Fibroblast of skin of left biceps (primary cell): ENCODE measurements at regions not wholly inside any gene's neighbourhood (a gene's known extent, or its start where the extent isn't known, plus 50 kb on each side); places are given as distances from the start of the nearest gene placed in this dataset.
"Not testable (repeated sequence)": the region's sequence is repeated elsewhere in the genome, so short reads cannot be mapped to it uniquely, and the experiment has no call there.

Source experiments
- DNase-seq, 2 experiments: peaks; one replicate each; pipeline ENCODE4 v3.0.0-alpha.2; 2013; ENCODE audit warnings: low read depth in 2 of 2

DNA sequence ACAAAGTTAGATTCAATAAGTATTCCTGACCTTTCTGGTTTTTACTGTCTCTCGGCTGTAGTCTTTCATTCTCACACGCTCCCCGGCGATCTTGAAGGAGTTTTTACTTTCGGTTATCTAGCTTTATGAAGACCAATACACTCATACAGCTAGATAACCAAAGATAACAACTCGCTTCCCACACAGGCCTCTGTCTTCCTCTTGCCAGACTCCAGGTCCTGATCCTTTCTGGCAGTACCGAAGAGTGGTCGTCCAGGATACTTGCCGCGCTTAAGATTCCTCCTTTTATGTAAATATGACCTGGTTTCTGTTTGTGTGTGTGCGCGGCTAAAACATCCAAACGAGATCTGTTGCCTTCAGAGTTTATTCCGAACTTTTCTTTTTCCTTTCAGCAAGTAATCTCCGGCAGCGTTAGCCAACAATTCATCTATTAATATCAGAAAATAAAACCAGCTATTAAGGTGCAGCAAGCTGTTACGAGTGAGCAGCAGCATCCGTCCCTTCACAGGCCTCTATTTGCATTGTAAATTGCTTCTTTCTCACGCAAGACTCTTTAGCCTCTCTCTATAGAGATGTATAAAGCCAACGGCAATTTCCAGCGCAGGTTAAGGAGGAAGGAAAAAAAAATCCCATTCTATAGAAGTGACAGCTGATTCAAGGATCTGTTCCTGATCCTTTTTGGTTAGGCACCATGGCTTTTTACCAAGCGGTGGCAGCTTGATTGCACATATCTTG, 216.1 kb downstream of the MEF2C start:
- DNase-seq: no peak

DNA sequence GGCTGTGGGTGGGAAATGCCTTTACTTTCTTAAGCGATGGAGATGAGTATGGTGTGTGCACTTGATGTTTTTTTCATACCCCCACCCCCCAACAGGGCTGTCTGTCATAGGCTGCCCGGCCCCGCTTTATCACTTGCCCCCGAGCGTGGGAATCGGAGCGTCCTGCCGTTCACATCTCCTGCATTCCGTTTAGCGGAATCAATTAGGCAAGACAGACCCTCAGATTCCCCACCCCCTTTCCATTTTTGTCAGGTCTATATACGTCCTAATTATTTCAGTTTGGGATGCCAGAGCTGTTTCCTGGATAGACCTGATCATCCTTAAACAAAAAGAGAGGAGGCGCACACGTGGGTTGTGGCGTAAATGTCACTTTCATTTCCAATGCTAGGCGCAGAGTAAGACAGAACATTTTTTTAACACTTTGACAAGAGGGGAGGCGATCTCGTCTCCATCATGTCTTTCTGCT, 217.2 kb downstream of the MEF2C start:
- DNase-seq: no peak

DNA sequence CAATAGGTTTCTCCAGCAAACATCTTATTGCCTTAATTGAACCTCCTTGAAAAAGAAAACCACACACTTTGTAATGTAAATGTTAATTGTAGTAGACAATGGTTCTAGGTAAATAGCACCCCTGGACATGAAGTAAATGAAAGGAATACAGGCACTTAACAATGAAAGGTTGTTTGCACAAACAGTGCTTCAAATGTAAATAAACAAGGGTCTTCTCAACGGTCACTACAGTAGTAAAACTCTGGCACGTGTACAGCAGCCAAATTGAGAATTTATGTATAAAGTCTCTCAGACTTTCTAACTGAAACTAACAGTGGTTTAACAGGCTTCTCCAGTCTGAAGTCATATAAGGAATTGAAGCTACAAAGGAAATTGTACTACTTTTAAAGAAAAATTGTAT, 218.3 kb downstream of the MEF2C start:
- no peak for DNase-seq

DNA sequence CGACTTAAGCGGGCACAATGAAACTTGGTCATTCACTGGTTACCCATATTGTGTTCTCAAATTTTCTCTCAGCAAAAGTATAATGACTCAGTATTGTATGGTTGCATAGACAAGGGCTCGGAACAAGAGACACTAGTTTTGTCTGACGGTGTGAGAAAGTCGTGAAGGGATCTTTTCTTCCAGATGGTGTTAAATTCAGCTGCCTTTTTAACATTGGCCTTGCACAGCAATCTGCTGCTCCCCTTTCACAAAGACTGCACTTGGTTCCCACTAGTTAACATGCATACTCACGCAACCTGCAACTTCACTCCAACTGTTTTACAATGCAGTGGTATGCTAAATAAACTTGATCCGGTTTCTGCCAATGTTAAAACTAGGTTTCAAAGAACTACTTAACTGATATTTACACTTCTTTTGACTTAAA, 219.2 kb downstream of the MEF2C start:
- no peak for DNase-seq

DNA sequence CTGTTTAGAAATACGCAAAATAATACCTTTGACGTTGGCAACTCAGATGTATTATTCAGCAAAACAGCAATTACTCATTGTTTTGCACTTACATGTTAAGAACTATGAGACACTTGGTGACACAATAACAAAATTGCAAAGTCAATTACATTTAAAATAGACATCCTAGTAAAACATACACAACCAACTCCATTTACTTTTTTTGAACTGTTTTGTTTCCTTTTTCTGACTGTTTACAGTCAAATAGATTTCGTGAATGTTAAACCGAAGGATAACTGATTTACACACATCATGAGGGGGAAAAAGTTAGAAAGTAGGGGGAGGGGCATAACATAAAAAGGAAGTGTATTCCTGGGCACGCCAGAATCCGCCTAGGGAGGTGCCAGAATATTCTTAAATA, 220.1 kb downstream of the MEF2C start:
- DNase-seq: no peak

DNA sequence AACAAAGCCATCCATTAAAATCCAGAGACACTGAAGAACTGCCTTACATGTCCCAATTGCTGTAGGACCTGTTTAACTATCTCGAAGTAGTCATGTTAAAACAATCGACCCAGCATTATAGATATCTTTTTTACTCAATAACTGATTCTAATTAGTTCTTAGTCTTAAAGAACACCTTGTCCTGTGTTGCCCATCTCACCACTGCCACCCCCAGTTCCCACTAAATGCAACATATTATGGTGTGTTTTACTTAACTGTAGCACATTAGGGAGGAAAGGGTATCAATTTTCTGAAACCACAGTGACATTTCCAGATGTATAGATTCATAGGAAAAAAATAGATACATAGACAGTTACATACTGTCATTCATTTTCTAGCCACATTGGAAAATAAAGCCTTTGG, 221.2 kb downstream of the MEF2C start:
- no peak for DNase-seq

DNA sequence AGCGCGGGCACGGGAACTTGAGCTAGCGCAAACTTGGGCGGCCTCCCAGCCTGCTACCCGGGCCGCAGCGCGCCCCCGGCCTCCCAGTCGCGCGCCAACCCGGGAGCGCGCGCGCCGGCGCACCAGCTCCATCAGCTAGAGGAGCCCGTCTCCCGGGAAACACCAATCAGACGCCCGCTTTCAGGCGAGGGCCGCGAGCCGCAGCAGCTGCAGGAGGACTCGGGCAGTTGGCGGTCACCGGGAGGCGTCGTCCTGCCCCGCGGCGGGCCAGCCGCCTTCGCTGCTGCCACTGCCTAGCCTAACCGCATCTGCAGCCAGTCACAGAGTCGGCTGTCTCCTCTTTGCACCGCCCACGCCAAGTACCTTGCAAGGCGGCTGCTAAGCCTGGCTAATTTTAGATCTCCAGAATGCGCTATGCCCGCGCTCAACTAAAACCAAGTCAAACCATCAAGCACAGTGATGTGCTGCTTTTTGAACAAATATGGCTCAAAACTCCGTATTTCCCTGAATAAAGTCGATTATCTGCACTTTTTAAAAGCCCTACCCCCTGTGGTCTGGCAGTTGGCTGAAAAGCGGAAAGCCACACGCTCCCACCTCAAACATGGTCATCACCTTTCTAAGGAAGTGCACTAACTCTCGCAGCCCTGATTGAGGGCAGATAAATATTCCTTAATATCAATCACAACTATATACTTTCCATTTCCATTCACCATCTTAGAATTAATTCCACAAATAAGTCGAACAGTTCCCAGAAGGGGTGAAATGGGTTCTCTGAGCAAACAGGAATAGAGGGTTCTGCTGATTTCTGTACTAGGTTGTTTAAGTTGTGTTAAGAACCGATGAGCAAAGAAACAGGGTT, 221.8 kb downstream of the MEF2C start:
- peak; percentile 25 to 50 for DNase-seq

DNA sequence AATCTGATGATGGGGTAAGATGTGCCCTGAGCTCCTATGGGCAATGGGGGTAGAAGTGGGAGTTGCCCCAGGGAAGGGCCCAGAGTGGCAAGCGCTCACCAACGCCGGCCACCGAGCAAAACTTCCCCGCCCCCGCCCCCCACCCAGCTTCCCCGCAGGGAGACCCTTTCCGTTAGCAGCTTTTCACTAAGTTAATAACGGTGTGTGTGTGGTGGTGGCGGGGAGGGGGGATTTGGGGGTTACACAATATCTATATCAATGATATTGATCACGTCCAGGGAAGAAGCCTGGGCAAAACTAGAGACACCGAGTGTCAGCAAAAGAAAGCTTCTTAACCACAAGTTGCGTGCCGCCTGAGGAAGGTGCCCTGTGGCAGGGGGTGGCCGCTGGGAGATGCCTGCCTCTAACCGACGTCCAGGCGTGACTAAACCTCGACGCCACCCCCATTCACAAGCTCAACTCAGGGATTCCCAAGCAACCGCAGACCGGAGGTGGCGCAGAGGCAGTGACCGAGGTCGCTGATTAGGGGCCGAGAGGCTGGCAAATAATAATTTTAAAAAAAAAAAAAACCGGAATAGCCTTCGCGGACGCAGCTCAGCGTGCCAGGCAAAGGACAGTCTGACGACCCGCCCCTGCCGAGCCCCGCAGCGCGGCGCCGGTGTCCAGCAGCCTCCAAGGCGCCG, 222.6 kb downstream of the MEF2C start:
- no peak for DNase-seq

DNA sequence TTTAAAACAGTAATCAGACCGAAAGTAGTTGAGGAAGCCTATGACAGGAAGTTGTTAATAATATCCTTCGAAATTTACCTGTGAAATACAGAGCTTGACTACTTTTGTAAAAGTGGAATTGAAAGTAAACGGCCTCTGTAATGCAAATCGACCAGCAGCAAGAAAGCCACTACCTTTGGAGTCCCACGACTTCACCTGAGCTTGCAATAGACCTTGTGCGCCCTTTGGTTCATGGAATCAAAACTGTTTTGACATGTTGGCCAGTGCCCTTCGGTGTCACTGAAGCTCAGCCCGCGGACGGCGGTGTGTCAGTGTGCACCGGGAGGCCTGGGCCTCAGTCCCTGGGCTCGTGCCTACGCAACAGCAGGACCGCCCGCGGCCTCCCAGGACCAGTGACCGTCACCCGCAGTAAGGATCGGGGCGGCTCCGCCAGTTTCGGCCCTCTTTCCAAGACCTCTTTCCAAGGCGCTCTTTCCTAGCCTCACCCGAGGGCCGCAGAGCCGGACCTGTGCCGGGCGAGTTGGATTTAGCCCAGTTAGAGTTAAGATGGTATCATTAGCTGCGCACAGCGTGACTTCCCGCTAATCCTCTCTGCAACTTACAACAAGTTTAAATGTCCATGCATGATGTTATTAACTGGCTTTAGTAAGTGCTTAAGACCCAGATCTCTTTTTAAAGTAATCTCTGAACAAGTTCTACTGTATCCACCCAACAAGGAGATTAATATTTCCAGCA, 223.3 kb downstream of the MEF2C start:
- no peak for DNase-seq

DNA sequence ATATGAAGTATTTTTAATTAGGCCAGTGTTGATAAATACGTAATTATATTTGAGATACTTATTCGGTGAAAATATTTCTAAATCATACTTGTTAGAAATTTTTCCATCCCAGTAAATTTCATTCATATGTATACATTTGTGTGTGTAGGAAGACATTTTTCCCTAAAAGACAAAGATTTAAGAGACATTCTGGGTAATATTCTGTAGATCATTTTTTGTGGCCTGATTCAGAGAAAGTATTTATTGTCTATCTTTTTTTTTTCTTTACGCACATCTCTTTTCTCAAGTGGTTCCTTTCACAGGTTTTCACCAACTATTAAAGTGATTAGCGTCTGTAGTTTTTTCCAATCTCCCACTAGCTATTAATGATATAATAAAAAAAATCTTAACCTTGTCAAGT, 224.1 kb downstream of the MEF2C start:
- no peak for DNase-seq

DNA sequence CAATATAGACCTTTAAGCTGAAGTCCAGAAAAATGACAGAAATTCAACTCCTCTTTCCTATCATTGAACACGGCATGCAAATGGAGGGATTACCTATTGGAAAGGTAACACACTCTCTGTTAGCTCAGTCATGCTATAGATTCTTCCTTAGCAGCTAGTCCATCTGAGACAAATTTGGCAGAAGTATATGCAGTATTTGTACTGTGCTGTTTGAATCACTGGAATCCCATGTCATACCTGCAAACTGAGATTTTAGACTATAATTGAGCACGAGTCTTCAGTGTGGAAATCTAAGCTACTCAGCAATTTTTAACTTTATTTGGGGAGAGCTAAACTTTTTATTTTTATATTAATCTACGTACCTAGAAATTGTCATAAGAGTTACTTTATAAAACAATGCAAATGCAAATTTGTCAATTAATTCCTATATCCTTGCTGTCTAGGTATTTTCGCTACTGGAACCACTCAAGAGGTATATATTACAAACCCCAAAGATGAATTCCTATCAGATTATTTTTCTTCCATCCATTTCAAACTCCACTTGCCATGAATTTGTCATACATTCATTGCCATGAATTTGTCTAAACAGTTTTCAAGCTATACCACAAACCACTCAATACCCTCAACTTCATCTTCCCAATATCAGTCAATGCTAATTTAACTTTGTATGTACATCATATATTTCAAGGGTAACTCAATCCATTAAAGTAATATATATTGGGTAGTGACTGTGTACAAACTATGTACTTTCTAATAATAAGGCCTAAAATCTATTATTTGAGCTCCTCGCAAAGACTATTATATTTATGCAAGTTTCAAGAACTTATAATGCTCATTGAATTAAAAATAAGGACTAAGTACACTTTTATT, 224.8 kb downstream of the MEF2C start:
- no peak for DNase-seq

DNA sequence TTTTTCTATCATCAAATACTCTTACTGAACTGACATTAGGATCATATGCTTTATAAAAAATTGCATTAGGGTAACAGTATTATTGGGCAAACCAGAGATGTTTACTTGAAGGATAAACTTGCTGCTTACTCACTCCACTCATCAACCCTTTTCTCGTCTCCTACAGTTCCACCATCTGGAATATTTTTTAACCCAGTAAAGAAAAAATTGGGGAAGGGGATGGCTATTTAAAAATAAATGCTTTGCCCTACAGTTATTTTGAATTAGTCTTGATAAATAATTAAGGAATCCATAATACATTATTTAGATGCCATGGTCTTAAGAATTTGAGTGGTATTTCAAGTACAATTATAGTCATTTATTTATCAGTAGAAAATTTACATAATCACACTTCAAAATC, 225.8 kb downstream of the MEF2C start:
- DNase-seq: no peak

DNA sequence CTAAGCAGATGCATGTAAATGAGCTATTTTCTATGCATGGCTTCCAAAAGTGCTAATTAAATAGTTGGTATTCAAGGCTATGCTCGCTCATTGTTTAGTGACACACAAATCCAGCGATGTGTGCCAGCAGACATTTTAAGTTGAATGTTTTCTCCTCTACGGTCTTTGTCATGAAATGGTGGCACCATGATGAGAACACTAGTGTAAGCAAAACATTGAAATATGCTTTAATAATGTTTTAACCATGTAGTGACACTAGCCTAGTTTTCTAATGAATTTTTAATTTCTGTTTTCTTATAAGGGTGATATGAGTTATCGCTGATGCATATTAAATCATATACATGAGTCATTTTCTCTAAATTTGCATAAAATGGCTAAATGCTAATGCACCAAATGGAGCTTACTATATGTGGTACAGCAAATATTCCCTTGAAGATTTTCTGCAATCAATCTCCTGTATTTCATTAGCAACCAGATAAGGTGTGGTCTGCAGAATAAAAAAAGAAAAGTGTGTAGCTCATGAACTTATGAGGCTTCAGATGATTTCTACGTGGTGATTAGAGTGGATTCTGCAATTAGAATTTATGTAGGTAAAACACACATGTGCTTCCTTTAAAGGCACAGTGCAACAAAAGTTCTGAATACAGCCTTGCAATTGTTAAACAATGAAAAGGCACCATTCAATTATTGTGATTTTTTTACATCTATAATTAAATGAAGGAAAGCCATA, 226.6 kb downstream of the MEF2C start:
- no peak for DNase-seq

DNA sequence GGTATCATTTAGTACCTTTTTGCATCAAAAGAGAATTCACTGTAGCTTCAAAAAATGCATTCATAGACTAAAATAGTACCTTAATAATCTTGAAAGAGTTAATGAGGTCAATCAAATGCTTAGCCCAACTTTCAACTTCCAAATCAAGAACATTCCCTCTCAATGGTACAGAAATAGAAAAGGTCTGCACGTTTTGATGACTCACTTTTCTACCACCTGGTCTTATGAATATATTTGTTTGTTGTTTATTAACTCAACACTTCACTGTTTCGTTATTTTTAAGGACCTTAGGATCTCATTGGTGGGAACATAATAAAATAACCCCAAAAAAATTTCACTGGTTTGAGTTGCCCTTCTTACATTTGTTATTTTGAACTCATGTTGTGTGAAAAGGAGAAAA, 229.5 kb downstream of the MEF2C start:
- DNase-seq: no peak

DNA sequence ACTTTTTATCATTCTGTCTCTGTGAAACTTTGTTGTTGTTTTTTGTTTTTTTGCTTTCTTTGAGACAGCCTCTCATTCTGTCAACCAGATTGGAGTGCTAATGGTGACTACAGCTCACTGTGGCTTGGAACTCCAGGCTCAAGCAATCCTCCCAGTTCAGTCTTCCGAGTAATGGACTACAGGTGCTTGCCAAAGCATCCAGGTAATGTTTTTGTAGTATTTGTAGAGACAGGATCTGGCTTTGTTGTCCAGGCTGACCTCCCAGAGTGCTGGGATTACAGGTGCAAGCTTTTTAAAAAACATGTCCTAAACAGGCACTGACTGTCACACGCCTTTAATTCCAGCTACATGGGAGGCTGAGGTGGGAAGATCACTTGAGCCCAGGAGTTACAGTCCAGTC, 235.1 kb downstream of the MEF2C start:
- DNase-seq: no peak

DNA sequence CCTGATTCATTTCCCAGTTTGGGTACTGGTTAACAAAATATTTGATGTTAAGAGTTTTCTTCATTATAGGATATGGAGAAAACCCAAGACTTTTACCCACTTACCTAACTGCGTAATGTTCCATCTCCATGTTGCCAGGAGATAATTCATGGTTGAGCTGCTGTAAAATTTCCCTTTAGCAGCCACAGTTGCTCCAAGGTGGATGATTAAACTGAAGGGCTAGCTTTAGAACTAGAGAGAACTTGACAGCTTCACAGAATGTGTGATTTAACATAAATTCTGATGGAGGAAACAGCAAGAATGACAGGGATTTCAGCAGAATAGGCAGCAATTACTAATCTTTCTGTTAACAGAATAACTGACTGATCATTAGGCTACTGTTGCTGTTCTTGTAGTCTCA, 236.1 kb downstream of the MEF2C start:
- no peak for DNase-seq

DNA sequence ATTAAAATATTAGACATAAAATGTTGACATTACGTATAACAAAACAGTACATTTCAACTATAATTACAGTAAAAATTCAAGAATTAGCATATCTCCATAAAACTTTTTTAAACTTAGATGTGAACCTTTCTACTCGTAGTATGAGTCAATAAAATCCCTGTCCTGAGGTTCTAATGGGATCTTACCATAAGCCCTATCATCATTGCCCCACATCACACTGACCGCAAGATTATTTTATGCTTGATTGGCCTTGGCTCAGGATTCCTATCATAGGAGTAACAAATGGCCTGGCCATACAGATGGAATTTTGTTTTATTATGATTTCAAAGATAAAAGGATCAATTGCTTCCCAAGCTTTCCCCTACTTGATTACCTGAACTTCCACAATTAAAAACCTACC, 238.3 kb downstream of the MEF2C start:
- DNase-seq: no peak

DNA sequence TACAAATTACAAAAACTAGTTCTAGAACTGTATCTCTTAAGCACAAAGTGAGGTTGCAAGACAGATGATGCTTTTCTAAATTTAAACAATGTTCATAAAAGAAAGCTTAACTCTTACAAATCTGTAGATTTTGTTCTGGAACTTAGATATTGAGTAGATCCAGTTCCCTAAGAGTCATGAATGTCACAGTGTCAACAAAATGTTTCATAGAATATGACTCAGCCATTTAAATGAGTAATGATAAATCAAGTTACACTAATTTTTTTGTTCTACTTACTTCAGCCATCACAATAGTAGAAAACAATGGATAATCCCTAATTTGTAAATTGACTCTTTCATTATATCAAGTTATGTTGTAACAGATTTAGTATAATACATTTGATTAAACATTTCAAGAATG, 239.7 kb downstream of the MEF2C start:
- DNase-seq: no peak

DNA sequence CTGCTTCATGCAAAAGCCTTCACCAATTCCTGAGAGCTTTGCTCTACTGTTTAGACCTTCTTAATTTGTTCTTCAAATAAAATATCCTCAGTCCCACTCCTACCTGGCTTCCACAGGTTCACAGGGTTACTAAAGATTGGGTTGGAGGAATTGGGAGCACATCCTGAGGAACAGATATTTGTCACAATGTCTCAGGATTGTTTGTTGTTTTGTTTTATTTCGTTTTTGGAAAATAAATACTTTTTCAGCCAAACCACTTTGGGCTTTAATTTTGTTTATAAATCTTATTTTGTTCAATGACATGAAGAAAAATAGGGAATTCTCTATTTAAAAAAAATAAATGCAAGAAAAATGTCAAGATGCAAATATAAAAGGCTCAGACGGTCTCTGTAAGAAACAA, 249.0 kb downstream of the MEF2C start:
- DNase-seq: no peak

DNA sequence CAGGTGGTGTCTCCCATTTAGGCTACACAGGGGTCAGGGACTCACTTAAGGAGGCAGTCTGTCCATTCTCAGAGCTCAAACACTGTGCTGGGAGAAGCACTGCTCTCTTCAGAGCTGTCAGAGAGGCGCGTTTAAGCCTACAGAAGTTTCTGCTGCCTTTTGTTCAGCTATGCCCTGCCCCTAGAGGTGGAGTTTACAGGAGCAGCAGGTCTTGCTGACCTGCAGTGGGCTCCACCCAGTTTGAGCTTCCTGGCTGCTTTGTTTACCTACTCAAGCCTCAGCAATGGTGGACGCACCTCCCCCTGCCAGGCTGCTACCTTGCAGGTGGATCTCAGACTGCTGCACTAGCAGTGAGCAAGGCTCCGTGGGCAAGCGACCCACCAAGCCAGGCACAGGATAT, 260.1 kb downstream of the MEF2C start:
- not testable (repeated sequence) for DNase-seq
